GM13977 (cell line): ENCODE measurements at regions not wholly inside any gene's neighbourhood (a gene's known extent, or its start where the extent isn't known, plus 50 kb on each side); places are given as distances from the start of the nearest gene placed in this dataset.

Source experiments
- DNase-seq: peaks from one replicate; pipeline ENCODE4 v3.0.0; 2012; ENCODE audit warnings: low spot score
- CTCF ChIP-seq: IDR thresholded peaks from 2 replicates; pipeline ENCODE4 v1.5.1; 2012; ENCODE audit warnings: mild to moderate bottlenecking, control low read depth; ENCODE audit not compliant: insufficient read depth; ENCODE audit errors: extremely low read depth, missing control alignments
- in situ Hi-C: fragments of 300-500 bp; cut with MboI; formaldehyde crosslinking; loops from one replicate; pipeline ENCODE4 v1.12.0; 2022; ENCODE audit warnings: low sequenced_read_pairs, low pct_unique_long_range_greater_than_20kb, mixed read lengths, inconsistent platforms; ENCODE audit not compliant: unreplicated experiment

- no peak for TF ChIP-seq CTCF
- in situ Hi-C loops: no loop called here
- no peak for DNase-seq
Measured at GRCh38 chr6:156725712-156726111, 51.5 kb upstream of the ARID1B start.

GRCh38 chr6:156720691-156721685, 56.2 kb upstream of the ARID1B start:
- peak; percentile 62 for DNase-seq
- no peak for TF ChIP-seq CTCF
- in situ Hi-C loops: no loop called here

- DNase-seq: peak; percentile 69
- in situ Hi-C loops: no loop called here
- TF ChIP-seq CTCF: no peak
Measured at GRCh38 chr6:156719720-156720563, 57.2 kb upstream of the ARID1B start.

GRCh38 chr6:156719395-156719719, 57.8 kb upstream of the ARID1B start:
- in situ Hi-C loops: no loop called here
- no peak for TF ChIP-seq CTCF
- DNase-seq: no peak

GRCh38 chr6:156718647-156719394, 58.4 kb upstream of the ARID1B start:
- no peak for TF ChIP-seq CTCF
- DNase-seq: no peak
- in situ Hi-C loops: no loop called here

GRCh38 chr6:156717542-156717941, 59.6 kb upstream of the ARID1B start:
- no peak for TF ChIP-seq CTCF
- DNase-seq: no peak
- in situ Hi-C loops: no loop called here
